Ovary (tissue), 3 donors: ENCODE measurements at regions not wholly inside any gene's neighbourhood (a gene's known extent, or its start where the extent isn't known, plus 50 kb on each side); places are given as distances from the start of the nearest gene placed in this dataset.

Experiments
- CTCF ChIP-seq, 3 donors: fragments of 450-650 bp in 2 of 3; fragments of 200-600 bp in 1 of 3; IDR thresholded peaks; one replicate each; pipeline versions ENCODE4 v1.5.1 to v1.8.0; 2016 to 2022; ENCODE audit warnings: antibody characterized with exemption in 3 of 3, mild to moderate bottlenecking in 1 of 3
- EP300 ChIP-seq: sonication (generic); formaldehyde crosslinking; IDR thresholded peaks from one replicate; pipeline ENCODE4 v1.6.1; 2017; ENCODE audit warnings: antibody characterized with exemption
- POLR2A ChIP-seq: fragments of 450-650 bp; IDR thresholded peaks from one replicate; pipeline ENCODE4 v1.6.1; 2017; ENCODE audit warnings: antibody characterized with exemption, mild to moderate bottlenecking, moderate library complexity
- donor health status: DM: no; HTN: no; CAD: no.

- TF ChIP-seq CTCF (IDR thresholded peaks at IDR 0.05), result no peak
- TF ChIP-seq EP300, result no peak
- TF ChIP-seq POLR2A, result no peak
These were observed 96.7 kb upstream of the RGS18 start for GRCh38 chr1:192061556-192061955.
